ENCODE measurements at regions not wholly inside any gene's neighbourhood (a gene's known extent, or its start where the extent isn't known, plus 50 kb on each side); places are given as distances from the start of the nearest gene placed in this dataset.

GRCh38 chr6:156163311-156163710 is 613.9 kb upstream of the ARID1B start:
- Mint-ChIP-seq H3K36me3 (ENCODE audit: low read depth, unreplicated experiment) (no peaks in the 10 kb centered on the region), H3K4me3 (ENCODE audit: unreplicated experiment) (no peak overlapping the region), H3K4me1 (ENCODE audit: unreplicated experiment) (peaks cover 17% of the 10 kb centered on the region), H3K27ac (ENCODE audit: unreplicated experiment) (no peak overlapping the region), H3K9me3 (ENCODE audit: unreplicated experiment) (no peaks in the 10 kb centered on the region), H3K27me3 (ENCODE audit: unreplicated experiment) (no peaks in the 10 kb centered on the region)
- DNase-seq (ENCODE audit: low spot score), result no peak
- no peak for TF ChIP-seq CTCF (IDR thresholded peaks at IDR 0.05; ENCODE audit: unreplicated experiment)

GRCh38 chr6:156161471-156161870 is 615.7 kb upstream of the ARID1B start:
- no peak for DNase-seq (ENCODE audit: low spot score)
- Mint-ChIP-seq H3K9me3 (ENCODE audit: unreplicated experiment) (no peaks in the 10 kb centered on the region), H3K27me3 (ENCODE audit: unreplicated experiment) (no peaks in the 10 kb centered on the region), H3K27ac (ENCODE audit: unreplicated experiment) (no peak overlapping the region), H3K4me1 (ENCODE audit: unreplicated experiment) (peaks cover 10% of the 10 kb centered on the region), H3K4me3 (ENCODE audit: unreplicated experiment) (no peak overlapping the region), H3K36me3 (ENCODE audit: low read depth, unreplicated experiment) (no peaks in the 10 kb centered on the region)
- TF ChIP-seq CTCF (IDR thresholded peaks at IDR 0.05; ENCODE audit: unreplicated experiment), result no peak

GRCh38 chr6:156160795-156161165 is 616.4 kb upstream of the ARID1B start:
- H3K36me3 Mint-ChIP-seq (ENCODE audit: low read depth, unreplicated experiment), result no peaks in the 10 kb centered on the region
- H3K27ac Mint-ChIP-seq (ENCODE audit: unreplicated experiment), result no peak overlapping the region
- no peak for TF ChIP-seq CTCF (IDR thresholded peaks at IDR 0.05; ENCODE audit: unreplicated experiment)
- no peaks in the 10 kb centered on the region for H3K9me3 Mint-ChIP-seq (ENCODE audit: unreplicated experiment)
- DNase-seq (ENCODE audit: low spot score), result no peak
- peaks cover 10% of the 10 kb centered on the region for H3K4me1 Mint-ChIP-seq (ENCODE audit: unreplicated experiment)
- no peak overlapping the region for H3K4me3 Mint-ChIP-seq (ENCODE audit: unreplicated experiment)
- no peaks in the 10 kb centered on the region for H3K27me3 Mint-ChIP-seq (ENCODE audit: unreplicated experiment)

DNA sequence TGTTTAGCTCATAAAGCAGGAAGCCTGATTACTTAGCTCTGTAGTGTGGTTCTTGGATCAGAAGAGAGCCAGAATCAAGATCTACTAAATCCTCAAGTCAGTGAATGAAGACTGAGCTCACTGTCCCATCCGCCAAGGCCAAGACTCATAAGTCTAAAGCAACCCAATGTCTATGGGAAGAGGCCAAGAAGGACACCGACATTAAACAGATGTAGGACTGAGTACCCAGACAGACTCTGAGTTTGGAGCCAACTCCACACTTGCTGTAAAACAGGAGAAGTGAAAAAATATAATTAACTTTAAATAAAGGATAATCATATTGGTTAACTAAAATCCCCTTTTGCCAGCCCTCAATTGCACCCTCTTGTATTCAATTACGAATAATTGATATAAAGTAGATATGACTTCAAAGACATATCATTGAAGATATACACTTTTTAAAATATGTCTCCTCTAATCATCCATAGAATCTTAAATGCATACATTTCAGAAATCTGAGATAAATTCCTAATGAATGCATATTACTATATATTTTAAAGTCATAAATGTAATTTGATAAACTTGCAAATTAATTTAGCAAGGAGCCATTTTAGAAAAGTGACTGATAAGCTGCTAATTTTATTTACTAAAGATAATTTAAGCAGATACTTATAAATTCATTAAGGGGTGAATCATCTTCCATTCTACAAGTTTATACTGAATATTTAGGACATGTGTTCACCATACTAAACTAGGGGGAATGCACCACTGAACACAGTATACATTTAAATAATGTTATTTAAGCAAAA is 617.0 kb upstream of the ARID1B start:
- Mint-ChIP-seq H3K27ac (ENCODE audit: unreplicated experiment) (no peak overlapping the region), H3K4me3 (ENCODE audit: unreplicated experiment) (no peak overlapping the region), H3K27me3 (ENCODE audit: unreplicated experiment) (no peaks in the 10 kb centered on the region), H3K36me3 (ENCODE audit: low read depth, unreplicated experiment) (no peaks in the 10 kb centered on the region), H3K9me3 (ENCODE audit: unreplicated experiment) (no peaks in the 10 kb centered on the region), H3K4me1 (ENCODE audit: unreplicated experiment) (peaks cover 10% of the 10 kb centered on the region)
- no peak for TF ChIP-seq CTCF (IDR thresholded peaks at IDR 0.05; ENCODE audit: unreplicated experiment)
- no peak for DNase-seq (ENCODE audit: low spot score)

GRCh38 chr6:156154896-156155295 is 622.3 kb upstream of the ARID1B start:
- H3K4me1 Mint-ChIP-seq (ENCODE audit: unreplicated experiment), result no peaks in the 10 kb centered on the region
- no peak for DNase-seq (ENCODE audit: low spot score)
- no peaks in the 10 kb centered on the region for H3K9me3 Mint-ChIP-seq (ENCODE audit: unreplicated experiment)
- H3K4me3 Mint-ChIP-seq (ENCODE audit: unreplicated experiment), result no peak overlapping the region
- TF ChIP-seq CTCF (IDR thresholded peaks at IDR 0.05; ENCODE audit: unreplicated experiment), result no peak
- no peak overlapping the region for H3K27ac Mint-ChIP-seq (ENCODE audit: unreplicated experiment)
- no peaks in the 10 kb centered on the region for H3K27me3 Mint-ChIP-seq (ENCODE audit: unreplicated experiment)
- no peaks in the 10 kb centered on the region for H3K36me3 Mint-ChIP-seq (ENCODE audit: low read depth, unreplicated experiment)

Measured in endothelial cell (in vitro differentiated cells).